Retinal pigment epithelial cell (primary cell): ENCODE measurements at regions not wholly inside any gene's neighbourhood (a gene's known extent, or its start where the extent isn't known, plus 50 kb on each side); places are given as distances from the start of the nearest gene placed in this dataset.

Source experiments
- DNase-seq: peaks from one replicate; pipeline ENCODE4 v3.0.0-alpha.2; 2010; ENCODE audit warnings: low read depth
- H3K4me3 ChIP-seq: 2 replicates; pipeline ENCODE4 v1.5.1; 2011; ENCODE audit warnings: mild to moderate bottlenecking, low read length, control low read depth, moderate library complexity
- TF ChIP-seq, protein P1 (sequence below): conservative IDR thresholded peaks from 2 replicates; pipeline ENCODE4 v1.5.1; 2011; ENCODE audit warnings: low read depth, low read length, control low read depth, inconsistent platforms

DNA sequence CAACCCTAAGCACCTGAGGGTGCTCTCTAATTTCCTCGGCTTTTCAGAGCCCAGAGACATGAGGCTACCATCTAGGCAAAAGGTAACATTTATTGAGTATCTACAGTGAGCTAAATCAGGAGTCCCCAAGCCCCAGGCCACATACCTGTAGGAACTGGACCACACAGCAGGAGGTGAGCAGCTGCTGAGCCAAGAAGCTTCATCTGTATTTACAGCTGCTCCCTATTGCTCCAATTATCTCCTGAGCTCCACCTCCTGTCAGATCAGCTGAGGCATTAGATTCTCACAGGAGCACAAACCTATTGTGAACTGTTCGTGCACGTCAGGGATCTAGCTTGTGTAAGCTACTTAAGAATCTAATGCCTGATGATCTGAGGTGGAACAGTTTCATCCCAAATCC, 70.2 kb downstream of the RND3 start:
- no peak for DNase-seq
- no peak overlapping the region for H3K4me3 ChIP-seq
- TF ChIP-seq, protein P1, sequence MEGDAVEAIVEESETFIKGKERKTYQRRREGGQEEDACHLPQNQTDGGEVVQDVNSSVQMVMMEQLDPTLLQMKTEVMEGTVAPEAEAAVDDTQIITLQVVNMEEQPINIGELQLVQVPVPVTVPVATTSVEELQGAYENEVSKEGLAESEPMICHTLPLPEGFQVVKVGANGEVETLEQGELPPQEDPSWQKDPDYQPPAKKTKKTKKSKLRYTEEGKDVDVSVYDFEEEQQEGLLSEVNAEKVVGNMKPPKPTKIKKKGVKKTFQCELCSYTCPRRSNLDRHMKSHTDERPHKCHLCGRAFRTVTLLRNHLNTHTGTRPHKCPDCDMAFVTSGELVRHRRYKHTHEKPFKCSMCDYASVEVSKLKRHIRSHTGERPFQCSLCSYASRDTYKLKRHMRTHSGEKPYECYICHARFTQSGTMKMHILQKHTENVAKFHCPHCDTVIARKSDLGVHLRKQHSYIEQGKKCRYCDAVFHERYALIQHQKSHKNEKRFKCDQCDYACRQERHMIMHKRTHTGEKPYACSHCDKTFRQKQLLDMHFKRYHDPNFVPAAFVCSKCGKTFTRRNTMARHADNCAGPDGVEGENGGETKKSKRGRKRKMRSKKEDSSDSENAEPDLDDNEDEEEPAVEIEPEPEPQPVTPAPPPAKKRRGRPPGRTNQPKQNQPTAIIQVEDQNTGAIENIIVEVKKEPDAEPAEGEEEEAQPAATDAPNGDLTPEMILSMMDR = no peak

DNA sequence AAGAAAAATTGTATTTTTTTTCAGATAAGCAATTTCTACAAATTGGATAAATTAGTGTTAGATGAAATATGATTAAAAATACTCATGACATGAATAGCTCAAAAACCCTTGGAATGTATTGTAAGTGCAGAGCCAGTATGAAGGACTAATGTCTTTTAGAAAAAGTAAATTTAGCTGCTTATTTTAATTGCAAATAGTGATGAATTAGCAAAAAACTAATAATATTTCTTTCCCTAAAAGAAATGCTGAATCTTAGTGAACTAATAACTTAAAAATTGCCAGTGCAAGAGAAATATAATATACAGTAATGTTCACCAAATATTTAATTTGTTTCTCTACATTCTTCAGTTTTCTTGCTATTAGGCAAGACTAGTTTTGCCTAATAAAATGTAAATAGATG, 72.4 kb downstream of the RND3 start:
- TF ChIP-seq, protein P1 = no peak
- H3K4me3 ChIP-seq = no peak overlapping the region

DNA sequence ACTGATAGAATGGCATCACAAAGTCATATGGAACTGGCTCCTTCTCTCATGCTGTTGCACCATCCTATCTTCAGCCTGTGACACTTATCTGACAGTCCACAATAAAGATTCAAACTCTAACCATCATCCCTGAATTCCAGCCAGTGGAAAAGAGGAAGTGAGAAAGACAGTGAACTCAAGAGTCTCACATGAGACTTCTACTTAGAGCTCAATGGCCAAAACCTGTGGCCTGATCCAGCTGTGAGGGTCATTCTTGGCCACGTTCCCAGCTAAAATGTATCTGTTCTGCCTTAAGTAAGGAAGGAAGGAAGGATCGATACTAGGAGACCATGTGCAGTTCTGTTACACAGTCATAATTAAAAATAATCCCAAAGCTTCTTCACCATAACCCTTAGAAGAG, 73.6 kb downstream of the RND3 start:
- TF ChIP-seq, protein P1 = no peak
- no peak for DNase-seq
- no peak overlapping the region for H3K4me3 ChIP-seq

More for the DNA sequence above, 72.4 kb downstream of the RND3 start:
- DNase-seq = no peak

DNA sequence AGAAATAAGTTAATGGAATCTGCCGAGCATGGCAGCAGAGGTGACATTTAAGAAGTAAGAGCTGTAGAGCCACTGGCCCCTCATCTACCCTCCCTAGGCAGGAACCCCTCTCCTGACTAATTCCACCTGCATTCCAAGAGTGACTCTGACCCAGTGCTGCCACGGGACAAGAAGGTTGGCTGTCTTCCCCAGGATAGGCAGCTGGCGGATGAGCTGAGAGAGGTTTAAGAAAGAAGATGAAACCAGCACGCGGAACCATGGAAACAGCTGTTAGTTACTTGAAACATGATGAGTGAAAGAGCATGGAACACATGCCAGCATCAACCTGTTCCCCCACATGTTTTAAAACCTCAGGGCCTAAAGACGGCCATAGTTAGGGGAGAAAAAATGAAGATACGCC, 74.1 kb downstream of the RND3 start:
- DNase-seq = no peak
- TF ChIP-seq, protein P1 = no peak
- H3K4me3 ChIP-seq = no peak overlapping the region

DNA sequence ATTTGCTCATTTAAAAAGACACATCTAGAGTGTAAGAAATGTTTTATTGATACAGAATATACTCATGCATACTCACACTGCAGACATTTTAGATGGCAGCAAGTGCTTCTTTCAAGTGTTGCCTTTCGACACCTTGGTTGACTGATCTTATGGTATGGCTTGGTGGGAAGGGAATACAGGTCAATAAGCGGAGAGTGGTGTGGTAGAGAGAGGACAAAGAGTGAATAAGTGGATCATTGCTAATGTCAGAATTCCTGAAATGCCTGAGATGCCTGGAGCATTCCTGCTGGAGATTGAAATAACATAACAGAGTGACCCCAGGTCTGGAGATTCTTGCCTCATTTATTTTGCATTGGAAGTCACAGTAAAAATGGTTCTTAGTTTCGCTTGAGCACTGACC, 76.7 kb downstream of the RND3 start:
- peak; percentile 77 for DNase-seq
- TF ChIP-seq, protein P1 = no peak
- no peak overlapping the region for H3K4me3 ChIP-seq

DNA sequence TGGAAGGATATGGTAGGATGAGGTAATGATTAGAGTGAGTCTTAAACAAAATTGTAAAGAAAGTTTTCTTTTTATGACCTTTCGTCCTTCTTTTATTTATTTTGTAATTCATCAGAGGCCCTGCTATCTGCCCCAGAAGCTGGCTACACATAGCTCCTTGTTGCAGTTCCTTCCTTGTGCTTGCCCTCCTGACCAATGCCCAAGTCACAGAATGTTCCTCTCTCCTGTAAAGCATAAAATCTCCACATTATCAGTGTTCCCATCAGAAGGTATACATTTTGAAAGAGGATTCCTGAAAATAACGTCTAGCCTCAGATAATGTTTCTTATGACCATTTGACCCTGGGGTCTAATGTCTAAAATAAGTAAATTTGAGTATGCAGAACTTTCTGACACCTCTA, 78.3 kb downstream of the RND3 start:
- DNase-seq = no peak
- H3K4me3 ChIP-seq = no peak overlapping the region
- TF ChIP-seq, protein P1 = no peak

DNA sequence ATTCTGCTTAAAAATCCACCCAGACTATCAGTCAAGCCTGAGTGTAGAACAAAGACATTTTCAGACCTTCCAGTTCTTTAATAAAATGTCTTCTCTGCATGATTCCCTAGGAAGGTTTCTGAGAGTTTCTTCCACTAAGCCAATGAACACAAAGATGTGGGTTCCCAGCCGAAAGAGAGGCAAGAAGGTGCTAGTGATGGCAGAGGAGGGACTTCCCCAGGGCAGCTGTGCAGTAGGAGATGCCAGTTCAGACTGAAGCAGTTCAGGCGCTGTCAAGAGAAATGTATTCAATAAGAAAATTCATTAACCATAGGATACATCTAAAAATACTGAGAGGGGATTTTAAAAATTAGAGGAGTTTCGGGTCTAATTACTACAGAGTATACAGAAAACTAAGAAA, 83.3 kb downstream of the RND3 start:
- TF ChIP-seq, protein P1 = no peak
- DNase-seq = no peak
- H3K4me3 ChIP-seq = no peak overlapping the region
